Endothelial cell of hepatic sinusoid (primary cell): ENCODE measurements at regions not wholly inside any gene's neighbourhood (a gene's known extent, or its start where the extent isn't known, plus 50 kb on each side); places are given as distances from the start of the nearest gene placed in this dataset.
"Not testable (repeated sequence)": the region's sequence is repeated elsewhere in the genome, so short reads cannot be mapped to it uniquely, and the experiment has no call there.

Experiments used
- in situ Hi-C: cut with HindIII; loops from 2 replicates; pipeline ENCODE4 v1.10.0; 2017; ENCODE audit warnings: low sequenced_read_pairs

GRCh38 chr2:208607694-208608093, 201.1 kb downstream of the PTH2R start:
- in situ Hi-C loops: no loop called here

GRCh38 chr2:208608122-208608835, 201.7 kb downstream of the PTH2R start:
- in situ Hi-C loops: no loop called here

GRCh38 chr2:208609166-208609804, 202.7 kb downstream of the PTH2R start:
- in situ Hi-C loops: no loop called here

GRCh38 chr2:208615675-208616074, 209.1 kb downstream of the PTH2R start:
- in situ Hi-C loops: not testable (repeated sequence)

- in situ Hi-C loops: no loop called here
Measured at GRCh38 chr2:208618220-208618619, 211.6 kb downstream of the PTH2R start.

GRCh38 chr2:208619993-208620392, 213.4 kb downstream of the PTH2R start:
- in situ Hi-C loops: no loop called here

GRCh38 chr2:208620487-208620978, 213.9 kb downstream of the PTH2R start:
- in situ Hi-C loops: no loop called here

GRCh38 chr2:208627110-208627884, 220.7 kb downstream of the PTH2R start:
- in situ Hi-C loops: loop anchor here (5.0 kb wide), 1 partner anchor 45 kb away; no protein-coding TSS in a partner anchor

- in situ Hi-C loops: loop anchor here (5.0 kb wide), 1 partner anchor 44 kb away; no protein-coding TSS in a partner anchor
Measured at GRCh38 chr2:208627916-208628315, 221.3 kb downstream of the PTH2R start.

- in situ Hi-C loops: no loop called here
Measured at GRCh38 chr2:208638059-208638458, 231.5 kb downstream of the PTH2R start.

- in situ Hi-C loops: no loop called here
Measured at GRCh38 chr2:208642125-208642779, 235.7 kb downstream of the PTH2R start.

GRCh38 chr2:208643145-208643544, 236.6 kb downstream of the PTH2R start:
- in situ Hi-C loops: no loop called here

GRCh38 chr2:208645226-208645625, 238.6 kb downstream of the PTH2R start:
- in situ Hi-C loops: no loop called here

GRCh38 chr2:208648368-208648767, 241.8 kb downstream of the PTH2R start:
- in situ Hi-C loops: no loop called here

GRCh38 chr2:208653383-208653782, 246.8 kb downstream of the PTH2R start:
- in situ Hi-C loops: no loop called here

GRCh38 chr2:208654056-208654455, 247.5 kb downstream of the PTH2R start:
- in situ Hi-C loops: no loop called here

GRCh38 chr2:208657468-208657867, 250.9 kb downstream of the PTH2R start:
- in situ Hi-C loops: no loop called here

- in situ Hi-C loops: no loop called here
Measured at GRCh38 chr2:208669394-208669793, 262.8 kb downstream of the PTH2R start.

GRCh38 chr2:208671284-208671683, 264.7 kb downstream of the PTH2R start:
- in situ Hi-C loops: loop anchor here (5.0 kb wide), 1 partner anchor 44 kb away; no protein-coding TSS in a partner anchor

GRCh38 chr2:208671886-208672680, 265.5 kb downstream of the PTH2R start:
- in situ Hi-C loops: loop anchor here (5.0 kb wide), 1 partner anchor 45 kb away; no protein-coding TSS in a partner anchor
